H9 (cell line): ENCODE measurements at regions not wholly inside any gene's neighbourhood (a gene's known extent, or its start where the extent isn't known, plus 50 kb on each side); places are given as distances from the start of the nearest gene placed in this dataset.

Source experiments
- DNase-seq: peaks from one replicate; pipeline ENCODE4 v3.0.0-alpha.2; 2017
- H2AFZ ChIP-seq: one replicate; pipeline ENCODE4 v1.6.1; 2013; ENCODE audit warnings: mild to moderate bottlenecking, low read length, control low read depth, moderate library complexity
- H2AK5ac ChIP-seq: 2 replicates; pipeline ENCODE4 v1.6.1; 2013; ENCODE audit warnings: low read length, control low read depth, mixed read lengths; ENCODE audit not compliant: insufficient read length
- H2BK120ac ChIP-seq: one replicate; pipeline ENCODE4 v1.6.1; 2013; ENCODE audit warnings: low read depth, mild to moderate bottlenecking, low read length, control low read depth, inconsistent platforms; ENCODE audit not compliant: poor library complexity, severe bottlenecking
- H2BK12ac ChIP-seq: 2 replicates; pipeline ENCODE4 v1.6.1; 2013; ENCODE audit warnings: low read length, control low read depth, mixed read lengths, low read depth; ENCODE audit not compliant: insufficient read length
- H2BK15ac ChIP-seq: 2 replicates; pipeline ENCODE4 v1.6.1; 2013; ENCODE audit warnings: low read depth, low read length, control low read depth
- H2BK20ac ChIP-seq: one replicate; pipeline ENCODE4 v1.6.1; 2013; ENCODE audit warnings: low read depth, mild to moderate bottlenecking, low read length, control low read depth, inconsistent platforms; ENCODE audit not compliant: poor library complexity, severe bottlenecking
- H2BK5ac ChIP-seq: 2 replicates; pipeline ENCODE4 v1.6.1; 2013; ENCODE audit warnings: low read length, control low read depth, mixed read lengths; ENCODE audit not compliant: insufficient read length
- H3K14ac ChIP-seq: 2 replicates; pipeline ENCODE4 v1.6.1; 2013; ENCODE audit warnings: low read length, control low read depth; ENCODE audit not compliant: insufficient read depth
- H3K18ac ChIP-seq: 2 replicates; pipeline ENCODE4 v1.6.1; 2013; ENCODE audit warnings: low read depth, mild to moderate bottlenecking, mixed read lengths, low read length, control low read depth; ENCODE audit not compliant: insufficient read length
- H3K23ac ChIP-seq: 2 replicates; pipeline ENCODE4 v1.6.1; 2013; ENCODE audit warnings: low read length, control low read depth, mixed read lengths, low read depth; ENCODE audit not compliant: insufficient read length
- H3K23me2 ChIP-seq: 2 replicates; pipeline ENCODE4 v1.6.1; 2013; ENCODE audit warnings: low read depth, mild to moderate bottlenecking, mixed read lengths, low read length, control low read depth; ENCODE audit not compliant: insufficient read length, poor library complexity, severe bottlenecking
- H3K27ac ChIP-seq: 2 replicates; pipeline ENCODE4 v1.5.1; 2013; ENCODE audit warnings: low read length, control low read depth, mixed read lengths, low read depth; ENCODE audit not compliant: insufficient read length
- H3K27me3 ChIP-seq: 2 replicates; pipeline ENCODE4 v1.6.1; 2013; ENCODE audit warnings: low read length, control low read depth, inconsistent platforms; ENCODE audit not compliant: insufficient read depth
- H3K4ac ChIP-seq: 2 replicates; pipeline ENCODE4 v1.6.1; 2013; ENCODE audit warnings: low read depth, mild to moderate bottlenecking, control low read depth, inconsistent platforms, low read length, moderate library complexity
- H3K4me1 ChIP-seq: 2 replicates; pipeline ENCODE4 v1.6.1; 2013; ENCODE audit warnings: low read length, control low read depth, inconsistent platforms; ENCODE audit not compliant: insufficient read depth
- H3K4me2 ChIP-seq: 2 replicates; pipeline ENCODE4 v1.6.1; 2013; ENCODE audit warnings: low read length, control low read depth, mixed read lengths; ENCODE audit not compliant: insufficient read length, insufficient read depth
- H3K56ac ChIP-seq: 2 replicates; pipeline ENCODE4 v1.6.1; 2013; ENCODE audit warnings: low read depth, mild to moderate bottlenecking, mixed read lengths, low read length, control low read depth; ENCODE audit not compliant: insufficient read length
- H3K79me1 ChIP-seq: 2 replicates; pipeline ENCODE4 v1.6.1; 2013; ENCODE audit warnings: low read depth, mild to moderate bottlenecking, moderate library complexity, low read length, control low read depth, inconsistent platforms; ENCODE audit not compliant: insufficient read depth, poor library complexity, severe bottlenecking
- H3K79me2 ChIP-seq: 2 replicates; pipeline ENCODE4 v1.6.1; 2013; ENCODE audit warnings: low read length, control low read depth, inconsistent platforms; ENCODE audit not compliant: insufficient read depth
- H3K9ac ChIP-seq: 2 replicates; pipeline ENCODE4 v1.6.1; 2013; ENCODE audit warnings: low read length, control low read depth, mixed read lengths; ENCODE audit not compliant: insufficient read length; ENCODE audit errors: extremely low read depth
- H3K9me3 ChIP-seq: one replicate; pipeline ENCODE4 v1.6.1; 2013; ENCODE audit warnings: low read depth, low read length, inconsistent platforms; ENCODE audit not compliant: control insufficient read depth
- H3T11ph ChIP-seq: one replicate; pipeline ENCODE4 v1.6.1; 2013; ENCODE audit warnings: mild to moderate bottlenecking, low read length, control low read depth, inconsistent platforms
- H4K20me1 ChIP-seq: one replicate; pipeline ENCODE4 v1.6.1; 2013; ENCODE audit not compliant: control insufficient read depth, insufficient read length, insufficient read depth
- H4K5ac ChIP-seq: 2 replicates; pipeline ENCODE4 v1.6.1; 2013; ENCODE audit warnings: low read depth, mild to moderate bottlenecking, mixed read lengths, low read length, control low read depth; ENCODE audit not compliant: insufficient read length
- H4K8ac ChIP-seq: replicated peaks from 2 replicates; pipeline ENCODE4 v1.6.1; 2013; ENCODE audit warnings: low read length, control low read depth, mixed read lengths, low read depth; ENCODE audit not compliant: insufficient read length
- H4K91ac ChIP-seq: 2 replicates; pipeline ENCODE4 v1.6.1; 2013; ENCODE audit warnings: low read depth, mild to moderate bottlenecking, moderate library complexity, mixed read lengths, low read length, control low read depth; ENCODE audit not compliant: insufficient read length
- H3K27ac Mint-ChIP-seq, 3 experiments: 2 replicates in 2 of 3; 3 replicates in 1 of 3; pipeline ENCODE4 v1.8.0; 2020 to 2021; ENCODE audit warnings: mixed read lengths in 3 of 3, mild to moderate bottlenecking in 1 of 3, moderate library complexity in 1 of 3
- H3K27me3 Mint-ChIP-seq: 2 replicates; pipeline ENCODE4 v1.8.0; 2021; ENCODE audit warnings: low read depth, mild to moderate bottlenecking, moderate library complexity, mixed read lengths
- H3K36me3 Mint-ChIP-seq, 3 experiments: 2 replicates in 2 of 3; 3 replicates in 1 of 3; pipeline ENCODE4 v1.8.0; 2020 to 2021; ENCODE audit warnings: low read depth in 3 of 3, mixed read lengths in 3 of 3; ENCODE audit not compliant: insufficient read depth in 1 of 3
- H3K4me1 Mint-ChIP-seq, 2 experiments: 2 replicates each; pipeline ENCODE4 v1.8.0; 2020; ENCODE audit warnings: mixed read lengths in 2 of 2
- H3K4me3 Mint-ChIP-seq, 2 experiments: 2 replicates in 1 of 2; 3 replicates in 1 of 2; pipeline ENCODE4 v1.8.0; 2020 to 2021; ENCODE audit warnings: mild to moderate bottlenecking in 2 of 2, mixed read lengths in 2 of 2, moderate library complexity in 1 of 2
- H3K9me3 Mint-ChIP-seq, 2 experiments: 2 replicates in 1 of 2; 3 replicates in 1 of 2; pipeline ENCODE4 v1.8.0; 2020; ENCODE audit warnings: mild to moderate bottlenecking in 2 of 2, mixed read lengths in 2 of 2, moderate library complexity in 1 of 2
- CTCF ChIP-seq: fragments of 200-600 bp; sonication (generic); conservative IDR thresholded peaks from 3 replicates; pipeline ENCODE4 v1.8.0; 2021; ENCODE audit warnings: antibody characterized with exemption, mild to moderate bottlenecking
- WGBS: extraction: QIAGEN DNeasy Blood & Tissue Kit; methylation state at CpG from one replicate; pipeline ENCODE4 v1.1.7; 2013; ENCODE audit warnings: missing lambda C conversion rate, low lambda C conversion rate, mixed read lengths; ENCODE audit not compliant: insufficient read length; ENCODE audit errors: extremely low coverage; 5-methylcytosine and 5-hydroxymethylcytosine counted together

- no peak overlapping the region for H3K27ac Mint-ChIP-seq
- peaks cover 3 to 12% (median 6%) of the 10 kb centered on the region in 3 experiments; a peak in 5 of 7 replicates for H3K36me3 Mint-ChIP-seq
- no peak overlapping the region for H3K9ac ChIP-seq
- no peak overlapping the region for H2BK5ac ChIP-seq
- H3K79me1 ChIP-seq, result no peaks in the 10 kb centered on the region
- H3K14ac ChIP-seq, result no peak overlapping the region
- H4K8ac ChIP-seq, result no peak overlapping the region
- no peak overlapping the region for H4K91ac ChIP-seq
- H3K9me3 ChIP-seq, result peaks cover 16% of the 10 kb centered on the region
- no peak overlapping the region for H3K18ac ChIP-seq
- no peak overlapping the region for H3K27ac ChIP-seq
- H3K4me2 ChIP-seq, result no peak overlapping the region
- H3K27me3 ChIP-seq, result no peaks in the 10 kb centered on the region
- DNase-seq, result no peak
- no peak for TF ChIP-seq CTCF
- H3K9me3 Mint-ChIP-seq, result peaks cover 12 to 20% of the 10 kb centered on the region in 2 experiments
- H4K20me1 ChIP-seq, result no peaks in the 10 kb centered on the region
- no peak overlapping the region for H2AK5ac ChIP-seq
- H3K27me3 Mint-ChIP-seq, result peaks cover 5% of the 10 kb centered on the region
- H3K23ac ChIP-seq, result no peak overlapping the region
- no peaks in the 10 kb centered on the region for H3K23me2 ChIP-seq
- no peaks in the 10 kb centered on the region for H3K4me1 Mint-ChIP-seq
- H3K79me2 ChIP-seq, result no peaks in the 10 kb centered on the region
- H3K4me1 ChIP-seq, result no peaks in the 10 kb centered on the region
- no peak overlapping the region for H2BK12ac ChIP-seq
- H4K5ac ChIP-seq, result no peak overlapping the region
- no peak overlapping the region for H2BK15ac ChIP-seq
- no peak overlapping the region for H3K4ac ChIP-seq
- no peak overlapping the region for H3K56ac ChIP-seq
- no CpG with 5 or more reads among the region's 6 CpGs for WGBS
- H3K4me3 Mint-ChIP-seq, result no peak overlapping the region
- no peak overlapping the region for H2BK20ac ChIP-seq
- H2BK120ac ChIP-seq, result no peak overlapping the region
- H3T11ph ChIP-seq, result no peak overlapping the region
- no peak overlapping the region for H2AFZ ChIP-seq
Measured at GRCh38 chr9:86818636-86819035, 128.7 kb downstream of the GAS1 start.
